Epithelial cell of proximal tubule (primary cell): ENCODE measurements at regions not wholly inside any gene's neighbourhood (a gene's known extent, or its start where the extent isn't known, plus 50 kb on each side); places are given as distances from the start of the nearest gene placed in this dataset.
"Not testable (repeated sequence)": the region's sequence is repeated elsewhere in the genome, so short reads cannot be mapped to it uniquely, and the experiment has no call there.

Source experiments
- DNase-seq: peaks from one replicate; pipeline ENCODE4 v3.0.0-alpha.2; 2011; ENCODE audit warnings: low read depth
- H3K4me3 ChIP-seq: 2 replicates; pipeline ENCODE4 v1.5.1; 2011; ENCODE audit warnings: low read depth, mild to moderate bottlenecking, low read length
- TF ChIP-seq, protein P1 (sequence below): conservative IDR thresholded peaks from 2 replicates; pipeline ENCODE4 v1.5.1; 2012; ENCODE audit warnings: low read depth, mild to moderate bottlenecking, low read length

GRCh38 chr10:9550810-9551209, 1466.9 kb upstream of the CELF2 start:
- no peak overlapping the region for H3K4me3 ChIP-seq
- no peak for DNase-seq
- TF ChIP-seq, protein P1, sequence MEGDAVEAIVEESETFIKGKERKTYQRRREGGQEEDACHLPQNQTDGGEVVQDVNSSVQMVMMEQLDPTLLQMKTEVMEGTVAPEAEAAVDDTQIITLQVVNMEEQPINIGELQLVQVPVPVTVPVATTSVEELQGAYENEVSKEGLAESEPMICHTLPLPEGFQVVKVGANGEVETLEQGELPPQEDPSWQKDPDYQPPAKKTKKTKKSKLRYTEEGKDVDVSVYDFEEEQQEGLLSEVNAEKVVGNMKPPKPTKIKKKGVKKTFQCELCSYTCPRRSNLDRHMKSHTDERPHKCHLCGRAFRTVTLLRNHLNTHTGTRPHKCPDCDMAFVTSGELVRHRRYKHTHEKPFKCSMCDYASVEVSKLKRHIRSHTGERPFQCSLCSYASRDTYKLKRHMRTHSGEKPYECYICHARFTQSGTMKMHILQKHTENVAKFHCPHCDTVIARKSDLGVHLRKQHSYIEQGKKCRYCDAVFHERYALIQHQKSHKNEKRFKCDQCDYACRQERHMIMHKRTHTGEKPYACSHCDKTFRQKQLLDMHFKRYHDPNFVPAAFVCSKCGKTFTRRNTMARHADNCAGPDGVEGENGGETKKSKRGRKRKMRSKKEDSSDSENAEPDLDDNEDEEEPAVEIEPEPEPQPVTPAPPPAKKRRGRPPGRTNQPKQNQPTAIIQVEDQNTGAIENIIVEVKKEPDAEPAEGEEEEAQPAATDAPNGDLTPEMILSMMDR, result no peak

DNA sequence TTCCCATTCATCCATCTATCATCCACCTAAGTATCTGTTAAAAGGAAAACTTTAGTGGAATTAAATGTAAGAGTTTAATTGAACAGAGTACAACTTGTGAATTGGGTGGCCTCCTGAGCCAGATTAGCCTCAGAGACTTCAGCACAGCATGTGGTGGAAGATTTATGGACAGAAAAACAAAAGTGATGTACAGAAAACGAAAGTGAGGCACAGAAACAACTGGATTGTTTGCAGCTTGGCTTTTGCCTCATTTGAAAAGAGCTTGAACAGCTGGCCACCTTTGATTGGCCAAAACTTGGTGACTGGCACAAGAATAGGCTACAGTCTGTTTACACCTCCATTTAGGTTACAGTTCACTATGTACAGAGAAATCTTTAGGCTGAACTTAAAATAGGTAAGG, 1463.4 kb upstream of the CELF2 start:
- H3K4me3 ChIP-seq, result no peak overlapping the region
- DNase-seq, result no peak
- TF ChIP-seq, protein P1, result no peak

DNA sequence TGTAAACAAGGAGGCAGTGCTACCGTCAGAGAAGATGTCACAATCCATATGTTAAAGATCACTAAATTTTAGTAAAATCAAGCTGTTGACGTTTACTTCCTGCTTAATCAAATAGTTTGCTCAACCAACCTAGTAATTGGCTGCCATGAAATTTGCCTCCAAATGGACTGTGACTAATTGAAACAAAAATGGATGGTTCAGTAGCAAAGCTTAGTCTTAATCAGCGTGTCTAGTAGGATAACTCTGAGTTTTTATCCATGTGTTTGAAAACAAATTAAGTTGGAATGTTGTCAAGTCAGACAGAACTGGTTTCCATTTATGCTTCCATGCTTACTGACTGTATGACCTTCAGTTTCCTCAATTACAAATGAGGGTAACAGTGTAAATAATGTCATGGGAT, 1456.7 kb upstream of the CELF2 start:
- TF ChIP-seq, protein P1, result no peak
- DNase-seq, result no peak
- H3K4me3 ChIP-seq, result no peak overlapping the region

GRCh38 chr10:9561821-9562505, 1455.7 kb upstream of the CELF2 start:
- TF ChIP-seq, protein P1, result no peak
- DNase-seq, result no peak
- no peak overlapping the region for H3K4me3 ChIP-seq

GRCh38 chr10:9577746-9578145, 1439.9 kb upstream of the CELF2 start:
- no peak overlapping the region for H3K4me3 ChIP-seq
- TF ChIP-seq, protein P1, result no peak
- no peak for DNase-seq

- TF ChIP-seq, protein P1, result no peak
- H3K4me3 ChIP-seq, result no peak overlapping the region
- DNase-seq, result peak; percentile 19
These were observed 1438.5 kb upstream of the CELF2 start for GRCh38 chr10:9579110-9579705.

DNA sequence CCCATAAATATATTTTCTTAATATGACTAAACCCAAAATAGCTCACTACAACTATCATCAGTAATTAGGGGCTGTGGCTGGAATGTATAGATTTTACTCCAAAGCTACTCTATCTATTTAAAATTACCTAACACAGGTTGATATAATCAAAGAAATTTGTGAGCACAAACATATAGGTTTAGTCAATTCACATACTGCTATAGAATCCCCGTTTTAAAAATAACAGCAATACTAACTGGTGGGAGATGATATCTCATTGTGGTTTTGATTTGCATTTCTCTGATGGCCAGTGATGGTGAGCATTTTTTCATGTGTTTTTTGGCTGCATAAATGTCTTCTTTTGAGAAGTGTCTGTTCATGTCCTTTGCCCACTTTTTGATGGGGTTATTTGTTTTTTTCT, 1434.9 kb upstream of the CELF2 start:
- H3K4me3 ChIP-seq, DNase-seq: not testable (repeated sequence)
